AG09309 (cell line): ENCODE measurements at regions not wholly inside any gene's neighbourhood (a gene's known extent, or its start where the extent isn't known, plus 50 kb on each side); places are given as distances from the start of the nearest gene placed in this dataset.
"Not testable (repeated sequence)": the region's sequence is repeated elsewhere in the genome, so short reads cannot be mapped to it uniquely, and the experiment has no call there.

Experiments used
- DNase-seq: peaks from one replicate; pipeline ENCODE4 v3.0.0-alpha.2; 2010; ENCODE audit warnings: low read depth
- H3K4me3 ChIP-seq: 2 replicates; pipeline ENCODE4 v1.5.1; 2011; ENCODE audit warnings: mild to moderate bottlenecking, low read depth, low read length, moderate library complexity; ENCODE audit not compliant: control insufficient read depth

GRCh38 chr1:243074224-243074623 is 180.9 kb downstream of the CEP170 start:
- H3K4me3 ChIP-seq, DNase-seq: not testable (repeated sequence)

- DNase-seq, H3K4me3 ChIP-seq: not testable (repeated sequence)
Observed at GRCh38 chr1:243067056-243067455, 188.0 kb downstream of the CEP170 start.

GRCh38 chr1:243061965-243062364 is 193.1 kb downstream of the CEP170 start:
- H3K4me3 ChIP-seq, DNase-seq: not testable (repeated sequence)

GRCh38 chr1:243055510-243055909 is 199.6 kb downstream of the CEP170 start:
- DNase-seq, H3K4me3 ChIP-seq: not testable (repeated sequence)

- DNase-seq, H3K4me3 ChIP-seq: not testable (repeated sequence)
Observed at GRCh38 chr1:243055091-243055490, 200.0 kb downstream of the CEP170 start.

- DNase-seq, H3K4me3 ChIP-seq: not testable (repeated sequence)
Observed at GRCh38 chr1:243054681-243055080, 200.4 kb downstream of the CEP170 start.

- not testable (repeated sequence) for H3K4me3 ChIP-seq, DNase-seq
Observed at GRCh38 chr1:243053048-243053447, 202.0 kb downstream of the CEP170 start.

- not testable (repeated sequence) for H3K4me3 ChIP-seq, DNase-seq
Observed at GRCh38 chr1:243050613-243051012, 204.5 kb downstream of the CEP170 start.

GRCh38 chr1:243049716-243050115 is 205.4 kb downstream of the CEP170 start:
- H3K4me3 ChIP-seq, DNase-seq: not testable (repeated sequence)

- H3K4me3 ChIP-seq, DNase-seq: not testable (repeated sequence)
Observed at GRCh38 chr1:243021365-243021764, 233.7 kb downstream of the CEP170 start.

- not testable (repeated sequence) for H3K4me3 ChIP-seq, DNase-seq
Observed at GRCh38 chr1:243019030-243019635, 235.9 kb downstream of the CEP170 start.

GRCh38 chr1:243010719-243011118 is 244.4 kb downstream of the CEP170 start:
- not testable (repeated sequence) for DNase-seq, H3K4me3 ChIP-seq

GRCh38 chr1:243001003-243001402 is 254.1 kb downstream of the CEP170 start:
- DNase-seq, H3K4me3 ChIP-seq: not testable (repeated sequence)

GRCh38 chr1:242992776-242993175 is 262.3 kb downstream of the CEP170 start:
- not testable (repeated sequence) for DNase-seq, H3K4me3 ChIP-seq

- not testable (repeated sequence) for H3K4me3 ChIP-seq, DNase-seq
Observed at GRCh38 chr1:242985096-242985495, 270.0 kb downstream of the CEP170 start.

GRCh38 chr1:242973341-242973740 is 281.7 kb downstream of the CEP170 start:
- DNase-seq: peak; percentile 0
- not testable (repeated sequence) for H3K4me3 ChIP-seq
